ENCODE measurements at regions not wholly inside any gene's neighbourhood (a gene's known extent, or its start where the extent isn't known, plus 50 kb on each side); places are given as distances from the start of the nearest gene placed in this dataset.

DNA sequence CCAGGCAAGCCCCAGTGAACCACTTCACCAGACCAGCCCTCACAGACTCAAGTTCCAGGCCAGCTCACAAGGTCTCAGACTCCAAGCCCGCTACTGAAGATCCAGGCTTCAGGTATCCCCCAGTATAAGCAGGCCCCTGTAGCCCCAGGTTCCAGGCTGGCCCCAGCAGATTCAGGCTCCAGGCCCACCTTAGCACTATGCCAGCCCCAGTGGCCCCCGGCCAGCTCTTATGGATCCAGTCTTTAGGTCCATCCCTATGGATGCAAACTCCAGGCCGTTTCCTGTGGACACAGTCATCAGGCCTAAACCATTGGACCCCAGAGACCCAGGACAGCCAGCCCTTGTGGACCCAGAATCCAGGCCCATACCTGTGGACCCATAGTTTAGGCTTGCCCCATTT lies 277.8 kb upstream of the MAGEB18 start:
- Histone ChIP-seq H3K9me3 (ENCODE audit: insufficient read depth in 2 of 2, low read depth in 1 of 2, low read length in 1 of 2) (no peaks in the 10 kb centered on the region), H4K5ac (ENCODE audit: insufficient read length, low read depth, low read length) (no peak overlapping the region), H3K14ac (ENCODE audit: insufficient read length) (no peak overlapping the region), H3K79me1 (ENCODE audit: low read depth, low read length) (no peaks in the 10 kb centered on the region), H2BK5ac (ENCODE audit: low read depth, low read length) (no peak overlapping the region), H3K4ac (replicated peaks; ENCODE audit: insufficient read length, low read depth, low read length) (no peak overlapping the region), H3K4me2 (ENCODE audit: insufficient read depth in 1 of 2, low read depth in 2 of 2, low read length in 2 of 2) (no peak overlapping the region), H2BK15ac (ENCODE audit: low read length) (no peak overlapping the region), H4K91ac (replicated peaks; ENCODE audit: insufficient read length, low read length) (no peak overlapping the region), H3K9ac (replicated peaks in 1 of 4; ENCODE audit: extremely low read depth in 1 of 4, low read depth in 3 of 4, low read length in 3 of 4) (no peak overlapping the region), H3K4me1 (replicated peaks in 1 of 4; ENCODE audit: control insufficient read depth in 3 of 4, insufficient read depth in 4 of 4, low read length in 3 of 4) (no peaks in the 10 kb centered on the region), H4K20me1 (replicated peaks in 1 of 2; ENCODE audit: control insufficient read depth in 1 of 2, insufficient read depth in 2 of 2, low read length in 2 of 2) (no peaks in the 10 kb centered on the region), H2BK20ac (ENCODE audit: low read length) (no peak overlapping the region), H3K27me3 (replicated peaks in 1 of 4; ENCODE audit: control insufficient read depth in 3 of 4, extremely low read depth in 1 of 4, insufficient read depth in 3 of 4, low read length in 3 of 4) (no peaks in the 10 kb centered on the region), H3K36me3 (ENCODE audit: control insufficient read depth in 2 of 4, insufficient read depth in 4 of 4, low read length in 3 of 4) (no peaks in the 10 kb centered on the region), H3K27ac (ENCODE audit: low read depth, low read length) (no peak overlapping the region), H3K23me2 (ENCODE audit: low read depth, low read length) (no peaks in the 10 kb centered on the region), H3K18ac (ENCODE audit: extremely low read depth, low read length) (no peak overlapping the region), H4K8ac (ENCODE audit: extremely low read depth, insufficient read depth, low read length) (no peak overlapping the region), H3K23ac (ENCODE audit: insufficient read length) (no peak overlapping the region), H2AK5ac (ENCODE audit: low read depth, low read length) (no peak overlapping the region), H2BK12ac (ENCODE audit: low read depth, low read length) (no peak overlapping the region), H3K79me2 (ENCODE audit: control insufficient read depth in 1 of 2, insufficient read depth in 2 of 2, low read length in 2 of 2) (no peaks in the 10 kb centered on the region), H3K4me3 (ENCODE audit: extremely low read depth in 1 of 4, insufficient read depth in 2 of 4, low read depth in 3 of 4, low read length in 4 of 4) (no peak overlapping the region), H3K56ac (replicated peaks; ENCODE audit: insufficient read length, low read depth, low read length) (no peak overlapping the region), H2AFZ (ENCODE audit: low read length) (no peak overlapping the region), H2BK120ac (replicated peaks; ENCODE audit: low read depth, low read length) (no peak overlapping the region)
- ChIA-PET POLR2A (ENCODE audit: partially characterized antibody) (no interaction called here), CTCF (ENCODE audit: partially characterized antibody) (no interaction called here)
- TF ChIP-seq SIN3A (conservative IDR thresholded peaks at IDR 0.05 in 1 of 2, IDR thresholded peaks at IDR 0.05 in 1 of 2; ENCODE audit: low read depth in 1 of 2, low read length in 2 of 2) = no peak
- TF ChIP-seq, protein P1, sequence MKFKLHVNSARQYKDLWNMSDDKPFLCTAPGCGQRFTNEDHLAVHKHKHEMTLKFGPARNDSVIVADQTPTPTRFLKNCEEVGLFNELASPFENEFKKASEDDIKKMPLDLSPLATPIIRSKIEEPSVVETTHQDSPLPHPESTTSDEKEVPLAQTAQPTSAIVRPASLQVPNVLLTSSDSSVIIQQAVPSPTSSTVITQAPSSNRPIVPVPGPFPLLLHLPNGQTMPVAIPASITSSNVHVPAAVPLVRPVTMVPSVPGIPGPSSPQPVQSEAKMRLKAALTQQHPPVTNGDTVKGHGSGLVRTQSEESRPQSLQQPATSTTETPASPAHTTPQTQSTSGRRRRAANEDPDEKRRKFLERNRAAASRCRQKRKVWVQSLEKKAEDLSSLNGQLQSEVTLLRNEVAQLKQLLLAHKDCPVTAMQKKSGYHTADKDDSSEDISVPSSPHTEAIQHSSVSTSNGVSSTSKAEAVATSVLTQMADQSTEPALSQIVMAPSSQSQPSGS (IDR thresholded peaks at IDR 0.05; ENCODE audit: low read length) = no peak
- no peak for TF ChIP-seq PHF8 (conservative IDR thresholded peaks at IDR 0.05; ENCODE audit: low read depth, low read length)
- TF ChIP-seq CEBPB (IDR thresholded peaks at IDR 0.05; ENCODE audit: low read depth, low read length) = no peak
- no peak for TF ChIP-seq POU5F1 (IDR thresholded peaks at IDR 0.05; ENCODE audit: low read depth, low read length)
- no peak for TF ChIP-seq ATF3 (IDR thresholded peaks at IDR 0.05; ENCODE audit: insufficient read depth, low read depth, low read length)
- no peak for TF ChIP-seq SP2 (IDR thresholded peaks at IDR 0.05; ENCODE audit: low read length)
- WGBS, 2 experiments (ENCODE audit: extremely low coverage in 1 of 2, insufficient coverage in 1 of 2, insufficient read length in 1 of 2, insufficient replicate concordance in 2 of 2, low coverage in 1 of 2, low lambda C conversion rate in 2 of 2, missing lambda C conversion rate in 1 of 2) = 89% methylated on average over 2 of the region's 3 CpGs; no CpG with 5 or more reads in 1 of the 2 experiments
- DNase-seq (ENCODE audit: low read depth in 1 of 2, low spot score in 2 of 2) (no peak), FAIRE-seq (no peak)
